ENCODE measurements at regions not wholly inside any gene's neighbourhood (a gene's known extent, or its start where the extent isn't known, plus 50 kb on each side); places are given as distances from the start of the nearest gene placed in this dataset.

- Histone ChIP-seq H3K27ac (ENCODE audit: low read depth, low read length, poor library complexity, severe bottlenecking) (no peak overlapping the region), H3K4me1 (ENCODE audit: insufficient read depth, low read length, poor library complexity, severe bottlenecking) (no peaks in the 10 kb centered on the region), H3K36me3 (ENCODE audit: insufficient read depth, low read length, poor library complexity, severe bottlenecking) (no peaks in the 10 kb centered on the region), H3K4me3 (ENCODE audit: low read depth, low read length, poor library complexity, severe bottlenecking) (no peak overlapping the region), H3K27me3 (replicated peaks; ENCODE audit: insufficient read depth, low read depth, low read length, poor library complexity) (no peaks in the 10 kb centered on the region), H3K9me3 (ENCODE audit: low read depth, low read length, poor library complexity, severe bottlenecking) (no peaks in the 10 kb centered on the region)
- ChIA-PET CTCF (no interaction called here), POLR2A (ENCODE audit: low non-redundant PET) (no interaction called here)
- TF ChIP-seq, protein P1, sequence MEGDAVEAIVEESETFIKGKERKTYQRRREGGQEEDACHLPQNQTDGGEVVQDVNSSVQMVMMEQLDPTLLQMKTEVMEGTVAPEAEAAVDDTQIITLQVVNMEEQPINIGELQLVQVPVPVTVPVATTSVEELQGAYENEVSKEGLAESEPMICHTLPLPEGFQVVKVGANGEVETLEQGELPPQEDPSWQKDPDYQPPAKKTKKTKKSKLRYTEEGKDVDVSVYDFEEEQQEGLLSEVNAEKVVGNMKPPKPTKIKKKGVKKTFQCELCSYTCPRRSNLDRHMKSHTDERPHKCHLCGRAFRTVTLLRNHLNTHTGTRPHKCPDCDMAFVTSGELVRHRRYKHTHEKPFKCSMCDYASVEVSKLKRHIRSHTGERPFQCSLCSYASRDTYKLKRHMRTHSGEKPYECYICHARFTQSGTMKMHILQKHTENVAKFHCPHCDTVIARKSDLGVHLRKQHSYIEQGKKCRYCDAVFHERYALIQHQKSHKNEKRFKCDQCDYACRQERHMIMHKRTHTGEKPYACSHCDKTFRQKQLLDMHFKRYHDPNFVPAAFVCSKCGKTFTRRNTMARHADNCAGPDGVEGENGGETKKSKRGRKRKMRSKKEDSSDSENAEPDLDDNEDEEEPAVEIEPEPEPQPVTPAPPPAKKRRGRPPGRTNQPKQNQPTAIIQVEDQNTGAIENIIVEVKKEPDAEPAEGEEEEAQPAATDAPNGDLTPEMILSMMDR (conservative IDR thresholded peaks at IDR 0.05; ENCODE audit: low read depth, low read length), result no peak
- TF ChIP-seq EZH2 (IDR thresholded peaks at IDR 0.05; ENCODE audit: borderline replicate concordance, low read depth, low read length, poor library complexity, severe bottlenecking), result no peak
- no peak for DNase-seq (ENCODE audit: low spot score)
- intact Hi-C loops (cut with micrococcal nuclease; ENCODE audit: unreplicated experiment), result no loop called here
- BruUV-seq (replicated peaks), result no TSS peak
Measured at GRCh38 chr4:181950372-181951127, 292.7 kb upstream of the TENM3 start.

- CTCF ChIA-PET, result no interaction called here
- DNase-seq (ENCODE audit: low spot score), result no peak
- Histone ChIP-seq H3K27ac (ENCODE audit: low read depth, low read length, poor library complexity, severe bottlenecking) (no peak overlapping the region), H3K36me3 (ENCODE audit: insufficient read depth, low read length, poor library complexity, severe bottlenecking) (no peaks in the 10 kb centered on the region), H3K4me1 (ENCODE audit: insufficient read depth, low read length, poor library complexity, severe bottlenecking) (no peaks in the 10 kb centered on the region), H3K9me3 (ENCODE audit: low read depth, low read length, poor library complexity, severe bottlenecking) (no peaks in the 10 kb centered on the region), H3K4me3 (ENCODE audit: low read depth, low read length, poor library complexity, severe bottlenecking) (no peak overlapping the region), H3K27me3 (replicated peaks; ENCODE audit: insufficient read depth, low read depth, low read length, poor library complexity) (no peaks in the 10 kb centered on the region)
- POLR2A ChIA-PET (ENCODE audit: low non-redundant PET), result no interaction called here
- intact Hi-C loops (cut with micrococcal nuclease; ENCODE audit: unreplicated experiment), result no loop called here
- TF ChIP-seq, protein P1 (conservative IDR thresholded peaks at IDR 0.05; ENCODE audit: low read depth, low read length), result no peak
- TF ChIP-seq EZH2 (IDR thresholded peaks at IDR 0.05; ENCODE audit: borderline replicate concordance, low read depth, low read length, poor library complexity, severe bottlenecking), result no peak
- BruUV-seq (replicated peaks), result no TSS peak
Measured at GRCh38 chr4:181951265-181951664, 291.9 kb upstream of the TENM3 start.

DNA sequence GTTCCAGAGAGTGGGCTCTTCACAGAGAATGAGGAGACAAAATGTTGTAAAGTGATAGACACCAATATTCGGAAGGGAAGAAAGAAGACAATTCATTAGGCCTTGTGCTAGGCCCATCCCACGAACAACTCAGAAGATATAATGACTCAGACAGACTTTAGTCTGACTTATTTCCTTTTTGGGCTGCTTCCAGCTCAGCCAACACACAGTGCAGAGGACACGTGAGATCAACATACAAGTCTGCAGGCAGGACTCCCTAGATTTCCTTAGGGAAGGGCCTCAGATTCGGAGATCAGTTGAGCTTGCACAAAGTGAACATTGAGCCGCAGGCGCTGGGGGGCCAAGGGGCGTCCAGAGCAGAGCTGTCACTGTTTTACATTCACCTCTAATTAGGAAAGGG lies 290.7 kb upstream of the TENM3 start:
- TF ChIP-seq EZH2 (IDR thresholded peaks at IDR 0.05; ENCODE audit: borderline replicate concordance, low read depth, low read length, poor library complexity, severe bottlenecking), result no peak
- TF ChIP-seq, protein P1 (conservative IDR thresholded peaks at IDR 0.05; ENCODE audit: low read depth, low read length), result no peak
- Histone ChIP-seq H3K27ac (ENCODE audit: low read depth, low read length, poor library complexity, severe bottlenecking) (no peak overlapping the region), H3K4me1 (ENCODE audit: insufficient read depth, low read length, poor library complexity, severe bottlenecking) (no peaks in the 10 kb centered on the region), H3K4me3 (ENCODE audit: low read depth, low read length, poor library complexity, severe bottlenecking) (no peak overlapping the region), H3K36me3 (ENCODE audit: insufficient read depth, low read length, poor library complexity, severe bottlenecking) (no peaks in the 10 kb centered on the region), H3K9me3 (ENCODE audit: low read depth, low read length, poor library complexity, severe bottlenecking) (no peaks in the 10 kb centered on the region), H3K27me3 (replicated peaks; ENCODE audit: insufficient read depth, low read depth, low read length, poor library complexity) (no peaks in the 10 kb centered on the region)
- POLR2A ChIA-PET (ENCODE audit: low non-redundant PET), result no interaction called here
- CTCF ChIA-PET, result no interaction called here
- BruUV-seq (replicated peaks), result no TSS peak
- DNase-seq (ENCODE audit: low spot score), result peak; percentile 36
- intact Hi-C loops (cut with micrococcal nuclease; ENCODE audit: unreplicated experiment), result no loop called here
